ENCODE measurements at regions not wholly inside any gene's neighbourhood (a gene's known extent, or its start where the extent isn't known, plus 50 kb on each side); places are given as distances from the start of the nearest gene placed in this dataset.

- TF ChIP-seq CTCF (IDR thresholded peaks at IDR 0.05; ENCODE audit: poor library complexity, severe bottlenecking): no peak
- Histone ChIP-seq H3K27me3 (ENCODE audit: insufficient read depth, poor library complexity, severe bottlenecking) (no peaks in the 10 kb centered on the region), H3K27ac (ENCODE audit: poor library complexity, severe bottlenecking) (no peak overlapping the region), H3K4me1 (ENCODE audit: insufficient read depth, poor library complexity, severe bottlenecking) (no peaks in the 10 kb centered on the region), H3K4me3 (ENCODE audit: severe bottlenecking) (no peak overlapping the region), H3K36me3 (ENCODE audit: low read depth) (no peaks in the 10 kb centered on the region), H3K9me3 (ENCODE audit: severe bottlenecking) (no peaks in the 10 kb centered on the region)
- DNase-seq (ENCODE audit: low spot score) (no peak), ATAC-seq (ENCODE audit: low read depth) (no peak)
Observed at GRCh38 chr16:16881814-16882213, 502.9 kb downstream of the NPIPA7 start.

GRCh38 chr16:16882766-16883165 is 503.8 kb downstream of the NPIPA7 start:
- Histone ChIP-seq H3K27ac (ENCODE audit: poor library complexity, severe bottlenecking) (no peak overlapping the region), H3K27me3 (ENCODE audit: insufficient read depth, poor library complexity, severe bottlenecking) (no peaks in the 10 kb centered on the region), H3K4me1 (ENCODE audit: insufficient read depth, poor library complexity, severe bottlenecking) (no peaks in the 10 kb centered on the region), H3K36me3 (ENCODE audit: low read depth) (no peaks in the 10 kb centered on the region), H3K4me3 (ENCODE audit: severe bottlenecking) (no peak overlapping the region), H3K9me3 (ENCODE audit: severe bottlenecking) (no peaks in the 10 kb centered on the region)
- no peak for DNase-seq (ENCODE audit: low spot score)
- TF ChIP-seq CTCF (IDR thresholded peaks at IDR 0.05; ENCODE audit: poor library complexity, severe bottlenecking): no peak
- ATAC-seq (ENCODE audit: low read depth): no peak

GRCh38 chr16:16884451-16884850 is 505.5 kb downstream of the NPIPA7 start:
- no peak for ATAC-seq (ENCODE audit: low read depth)
- H3K9me3 ChIP-seq (ENCODE audit: severe bottlenecking): no peaks in the 10 kb centered on the region
- no peak for TF ChIP-seq CTCF (IDR thresholded peaks at IDR 0.05; ENCODE audit: poor library complexity, severe bottlenecking)
- no peaks in the 10 kb centered on the region for H3K4me1 ChIP-seq (ENCODE audit: insufficient read depth, poor library complexity, severe bottlenecking)
- H3K27me3 ChIP-seq (ENCODE audit: insufficient read depth, poor library complexity, severe bottlenecking): no peaks in the 10 kb centered on the region
- no peak overlapping the region for H3K27ac ChIP-seq (ENCODE audit: poor library complexity, severe bottlenecking)
- H3K36me3 ChIP-seq (ENCODE audit: low read depth): no peaks in the 10 kb centered on the region
- DNase-seq (ENCODE audit: low spot score): no peak
- H3K4me3 ChIP-seq (ENCODE audit: severe bottlenecking): no peak overlapping the region

- DNase-seq (ENCODE audit: low spot score) (no peak), ATAC-seq (ENCODE audit: low read depth) (no peak)
- TF ChIP-seq CTCF (IDR thresholded peaks at IDR 0.05; ENCODE audit: poor library complexity, severe bottlenecking): no peak
- Histone ChIP-seq H3K9me3 (ENCODE audit: severe bottlenecking) (no peaks in the 10 kb centered on the region), H3K4me1 (ENCODE audit: insufficient read depth, poor library complexity, severe bottlenecking) (no peaks in the 10 kb centered on the region), H3K27ac (ENCODE audit: poor library complexity, severe bottlenecking) (no peak overlapping the region), H3K36me3 (ENCODE audit: low read depth) (no peaks in the 10 kb centered on the region), H3K27me3 (ENCODE audit: insufficient read depth, poor library complexity, severe bottlenecking) (no peaks in the 10 kb centered on the region), H3K4me3 (ENCODE audit: severe bottlenecking) (no peak overlapping the region)
Observed at GRCh38 chr16:16887193-16887592, 508.3 kb downstream of the NPIPA7 start.

GRCh38 chr16:16890964-16891363 is 512.0 kb downstream of the NPIPA7 start:
- no peak overlapping the region for H3K4me3 ChIP-seq (ENCODE audit: severe bottlenecking)
- no peaks in the 10 kb centered on the region for H3K36me3 ChIP-seq (ENCODE audit: low read depth)
- H3K4me1 ChIP-seq (ENCODE audit: insufficient read depth, poor library complexity, severe bottlenecking): no peaks in the 10 kb centered on the region
- no peaks in the 10 kb centered on the region for H3K27me3 ChIP-seq (ENCODE audit: insufficient read depth, poor library complexity, severe bottlenecking)
- DNase-seq (ENCODE audit: low spot score) (no peak), ATAC-seq (ENCODE audit: low read depth) (no peak)
- H3K27ac ChIP-seq (ENCODE audit: poor library complexity, severe bottlenecking): no peak overlapping the region
- no peak for TF ChIP-seq CTCF (IDR thresholded peaks at IDR 0.05; ENCODE audit: poor library complexity, severe bottlenecking)
- H3K9me3 ChIP-seq (ENCODE audit: severe bottlenecking): no peaks in the 10 kb centered on the region

Measured in RWPE2 (cell line).